ENCODE measurements at regions not wholly inside any gene's neighbourhood (a gene's known extent, or its start where the extent isn't known, plus 50 kb on each side); places are given as distances from the start of the nearest gene placed in this dataset.

DNA sequence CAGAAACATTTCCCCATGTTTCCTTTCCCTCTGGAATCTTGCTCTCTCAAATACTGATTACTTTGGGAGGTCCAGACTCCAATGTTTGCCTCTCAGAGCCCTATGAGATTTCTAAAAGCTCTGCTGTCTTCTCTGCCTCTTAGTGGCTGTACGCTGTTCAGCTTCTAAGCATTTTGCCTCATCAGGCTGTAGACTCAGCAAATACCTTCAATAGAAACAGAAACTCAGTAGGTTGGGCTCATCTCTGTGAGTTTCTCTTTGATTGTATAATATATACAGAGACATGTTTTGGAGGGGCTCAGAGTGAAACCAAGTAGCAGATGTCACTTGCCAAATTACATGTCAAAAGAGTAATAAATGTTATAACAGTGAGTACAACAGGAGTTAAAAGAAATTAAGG is 380.8 kb upstream of the MEIS2 start:
- no peak overlapping the region for H3K27ac ChIP-seq
- no peak for DNase-seq (ENCODE audit: low spot score)
- CTCF ChIA-PET: no interaction called here
- POLR2A ChIA-PET (ENCODE audit: low non-redundant PET): no interaction called here
- TF ChIP-seq, protein P1, sequence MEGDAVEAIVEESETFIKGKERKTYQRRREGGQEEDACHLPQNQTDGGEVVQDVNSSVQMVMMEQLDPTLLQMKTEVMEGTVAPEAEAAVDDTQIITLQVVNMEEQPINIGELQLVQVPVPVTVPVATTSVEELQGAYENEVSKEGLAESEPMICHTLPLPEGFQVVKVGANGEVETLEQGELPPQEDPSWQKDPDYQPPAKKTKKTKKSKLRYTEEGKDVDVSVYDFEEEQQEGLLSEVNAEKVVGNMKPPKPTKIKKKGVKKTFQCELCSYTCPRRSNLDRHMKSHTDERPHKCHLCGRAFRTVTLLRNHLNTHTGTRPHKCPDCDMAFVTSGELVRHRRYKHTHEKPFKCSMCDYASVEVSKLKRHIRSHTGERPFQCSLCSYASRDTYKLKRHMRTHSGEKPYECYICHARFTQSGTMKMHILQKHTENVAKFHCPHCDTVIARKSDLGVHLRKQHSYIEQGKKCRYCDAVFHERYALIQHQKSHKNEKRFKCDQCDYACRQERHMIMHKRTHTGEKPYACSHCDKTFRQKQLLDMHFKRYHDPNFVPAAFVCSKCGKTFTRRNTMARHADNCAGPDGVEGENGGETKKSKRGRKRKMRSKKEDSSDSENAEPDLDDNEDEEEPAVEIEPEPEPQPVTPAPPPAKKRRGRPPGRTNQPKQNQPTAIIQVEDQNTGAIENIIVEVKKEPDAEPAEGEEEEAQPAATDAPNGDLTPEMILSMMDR (conservative IDR thresholded peaks at IDR 0.05; ENCODE audit: low read depth): no peak

DNA sequence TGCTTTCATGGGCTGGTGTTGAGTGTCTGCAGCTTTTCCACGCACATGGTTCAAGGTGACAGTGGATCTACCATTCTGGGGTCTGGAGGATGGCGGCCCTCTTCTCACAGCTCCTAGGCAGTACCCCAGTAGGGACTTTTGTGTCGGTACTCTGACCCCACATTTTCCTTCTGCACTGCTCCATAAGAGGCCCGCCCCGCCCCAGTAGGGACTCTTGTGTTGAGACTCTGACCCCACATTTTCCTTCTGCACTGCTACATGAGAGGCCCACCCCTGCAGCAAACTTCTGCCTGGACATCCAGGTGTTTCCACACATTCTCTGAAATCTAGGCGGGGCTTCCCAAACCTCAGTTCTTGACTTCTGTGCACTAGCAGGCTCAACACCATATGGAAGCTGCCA is 383.4 kb upstream of the MEIS2 start:
- CTCF ChIA-PET: no interaction called here
- TF ChIP-seq, protein P1 (conservative IDR thresholded peaks at IDR 0.05; ENCODE audit: low read depth): no peak
- POLR2A ChIA-PET (ENCODE audit: low non-redundant PET): no interaction called here
- H3K27ac ChIP-seq: no peak overlapping the region
- DNase-seq (ENCODE audit: low spot score): no peak

DNA sequence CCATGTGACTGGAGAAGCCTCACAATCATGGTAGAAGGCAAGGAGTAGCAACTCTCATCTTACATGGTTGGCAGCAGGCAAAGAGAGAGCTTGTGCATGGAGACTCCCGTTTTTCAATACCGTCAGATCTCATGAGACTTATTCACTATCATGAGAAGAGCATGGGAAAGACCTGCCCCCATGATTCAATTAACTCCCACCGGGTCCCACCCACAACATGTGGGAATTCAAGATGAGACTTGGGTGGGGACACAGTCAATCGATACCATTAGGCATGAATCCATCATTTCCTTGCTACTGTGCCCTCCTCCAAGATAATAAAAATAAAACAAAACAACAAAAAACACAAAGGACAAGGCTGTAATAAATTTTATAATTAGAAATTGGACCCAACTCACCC is 384.7 kb upstream of the MEIS2 start:
- no peak overlapping the region for H3K27ac ChIP-seq
- CTCF ChIA-PET: no interaction called here
- no peak for DNase-seq (ENCODE audit: low spot score)
- POLR2A ChIA-PET (ENCODE audit: low non-redundant PET): no interaction called here
- TF ChIP-seq, protein P1 (conservative IDR thresholded peaks at IDR 0.05; ENCODE audit: low read depth): no peak

DNA sequence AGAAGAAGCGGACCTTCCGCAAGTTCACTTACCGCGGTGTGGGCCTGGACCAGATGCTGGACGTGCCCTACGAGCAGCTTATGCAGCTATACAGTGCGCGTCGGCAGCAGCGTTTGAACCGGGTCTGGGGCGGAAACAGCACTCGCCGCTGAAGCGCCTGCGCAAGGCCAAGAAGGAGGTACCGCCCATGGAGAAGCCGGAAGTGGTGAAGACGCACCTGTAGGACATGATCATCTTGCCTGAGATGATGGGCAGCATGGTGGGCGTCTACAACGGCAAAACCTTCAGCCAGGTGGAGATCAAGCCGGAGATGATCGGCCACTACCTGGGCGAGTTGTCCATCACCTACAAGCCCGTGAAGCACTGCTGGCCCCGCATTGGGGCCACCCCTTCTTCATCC is 390.4 kb upstream of the MEIS2 start:
- TF ChIP-seq, protein P1 (conservative IDR thresholded peaks at IDR 0.05; ENCODE audit: low read depth): no peak
- DNase-seq (ENCODE audit: low spot score): no peak
- CTCF ChIA-PET: no interaction called here
- POLR2A ChIA-PET (ENCODE audit: low non-redundant PET): no interaction called here
- H3K27ac ChIP-seq: no peak overlapping the region

DNA sequence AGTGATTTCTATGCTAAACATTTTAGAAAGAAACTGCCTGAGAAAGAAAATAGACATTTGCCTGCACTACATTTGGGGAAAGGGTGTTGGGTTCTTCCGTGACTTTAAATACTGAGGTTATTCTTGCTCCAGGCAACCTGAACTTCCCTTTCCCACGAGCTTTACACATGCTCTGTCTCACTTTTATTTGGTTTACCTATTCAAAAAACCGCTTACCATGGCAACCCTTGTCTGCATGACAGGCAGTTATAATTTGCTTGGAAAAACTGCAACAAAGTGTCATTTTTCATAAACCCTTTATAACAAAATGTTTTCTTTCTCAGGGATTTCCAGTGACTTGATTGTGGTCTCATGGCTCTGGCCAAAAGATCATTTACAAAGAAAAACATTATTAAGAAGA is 416.3 kb upstream of the MEIS2 start:
- CTCF ChIA-PET: no interaction called here
- H3K27ac ChIP-seq: no peak overlapping the region
- POLR2A ChIA-PET (ENCODE audit: low non-redundant PET): no interaction called here
- TF ChIP-seq, protein P1 (conservative IDR thresholded peaks at IDR 0.05; ENCODE audit: low read depth): no peak
- no peak for DNase-seq (ENCODE audit: low spot score)

DNA sequence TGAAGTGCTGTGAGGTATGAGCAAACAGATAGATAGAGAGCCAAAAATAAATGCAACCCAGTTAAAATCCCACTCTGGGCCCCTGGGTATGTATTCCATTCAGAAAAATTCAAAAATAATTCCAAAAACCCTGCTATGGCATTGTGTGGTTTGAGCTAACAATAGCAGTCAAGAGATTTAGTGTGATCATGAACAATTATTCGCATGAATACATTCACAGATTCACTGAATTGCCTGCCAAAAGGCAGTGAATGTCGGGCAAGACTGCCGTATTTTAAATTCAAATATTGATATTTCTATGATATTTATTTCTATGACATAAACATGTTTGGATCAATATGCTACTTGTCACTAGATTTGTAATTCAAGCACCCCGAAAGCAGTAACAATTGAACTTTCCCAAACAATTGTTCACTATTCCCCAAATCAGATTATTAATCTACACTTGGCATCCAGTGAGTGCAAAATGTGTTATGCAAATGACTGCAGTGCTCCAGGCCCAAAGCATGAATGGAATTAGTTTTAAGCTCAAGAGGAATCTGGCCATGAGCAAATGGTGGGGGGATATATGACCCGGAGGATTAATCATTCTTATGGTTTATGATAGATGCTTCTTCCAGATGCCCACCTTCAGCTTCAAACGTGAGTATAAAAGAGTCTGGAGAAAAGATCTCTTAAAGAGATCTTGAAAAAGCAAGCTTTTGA is 417.0 kb upstream of the MEIS2 start:
- ChIA-PET POLR2A (ENCODE audit: low non-redundant PET) (no interaction called here), CTCF (no interaction called here)
- H3K27ac ChIP-seq: no peak overlapping the region
- no peak for DNase-seq (ENCODE audit: low spot score)
- TF ChIP-seq, protein P1 (conservative IDR thresholded peaks at IDR 0.05; ENCODE audit: low read depth): no peak
